Ovary (tissue), 3 donors: ENCODE measurements at regions not wholly inside any gene's neighbourhood (a gene's known extent, or its start where the extent isn't known, plus 50 kb on each side); places are given as distances from the start of the nearest gene placed in this dataset.

Source experiments
- EP300 ChIP-seq: sonication (generic); formaldehyde crosslinking; IDR thresholded peaks from one replicate; pipeline ENCODE4 v1.6.1; 2017; ENCODE audit warnings: antibody characterized with exemption
- TF ChIP-seq, protein P1 (sequence below), 3 donors: fragments of 450-650 bp in 2 of 3; fragments of 200-600 bp in 1 of 3; IDR thresholded peaks; one replicate each; pipeline versions ENCODE4 v1.5.1 to v1.8.0; 2016 to 2022; ENCODE audit warnings: antibody characterized with exemption in 3 of 3, mild to moderate bottlenecking in 1 of 3
- donor health status: DM: no; HTN: no; CAD: no.

DNA sequence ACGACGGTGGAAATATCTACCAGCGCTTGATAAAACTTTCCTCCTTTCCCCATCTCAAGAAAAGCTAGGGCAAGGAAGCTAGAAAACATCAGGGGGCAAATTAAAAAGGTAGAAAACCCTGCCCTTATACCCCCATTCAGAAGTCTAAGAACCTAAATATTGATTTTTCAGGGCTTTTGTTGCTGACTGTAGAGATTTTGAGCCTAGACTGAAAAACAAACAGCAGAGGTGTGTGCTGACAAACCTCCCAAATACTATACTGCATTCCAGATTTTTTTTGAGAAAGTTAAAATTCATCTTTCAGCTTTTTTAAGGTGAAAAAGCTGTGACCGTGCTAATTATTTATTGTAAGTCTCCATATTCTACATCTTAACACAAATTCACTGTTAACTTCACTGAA is 478.3 kb upstream of the SOX5 start:
- TF ChIP-seq, protein P1, sequence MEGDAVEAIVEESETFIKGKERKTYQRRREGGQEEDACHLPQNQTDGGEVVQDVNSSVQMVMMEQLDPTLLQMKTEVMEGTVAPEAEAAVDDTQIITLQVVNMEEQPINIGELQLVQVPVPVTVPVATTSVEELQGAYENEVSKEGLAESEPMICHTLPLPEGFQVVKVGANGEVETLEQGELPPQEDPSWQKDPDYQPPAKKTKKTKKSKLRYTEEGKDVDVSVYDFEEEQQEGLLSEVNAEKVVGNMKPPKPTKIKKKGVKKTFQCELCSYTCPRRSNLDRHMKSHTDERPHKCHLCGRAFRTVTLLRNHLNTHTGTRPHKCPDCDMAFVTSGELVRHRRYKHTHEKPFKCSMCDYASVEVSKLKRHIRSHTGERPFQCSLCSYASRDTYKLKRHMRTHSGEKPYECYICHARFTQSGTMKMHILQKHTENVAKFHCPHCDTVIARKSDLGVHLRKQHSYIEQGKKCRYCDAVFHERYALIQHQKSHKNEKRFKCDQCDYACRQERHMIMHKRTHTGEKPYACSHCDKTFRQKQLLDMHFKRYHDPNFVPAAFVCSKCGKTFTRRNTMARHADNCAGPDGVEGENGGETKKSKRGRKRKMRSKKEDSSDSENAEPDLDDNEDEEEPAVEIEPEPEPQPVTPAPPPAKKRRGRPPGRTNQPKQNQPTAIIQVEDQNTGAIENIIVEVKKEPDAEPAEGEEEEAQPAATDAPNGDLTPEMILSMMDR (IDR thresholded peaks at IDR 0.05) = no peak
- TF ChIP-seq EP300 = no peak
